Breast epithelium (tissue), 3 donors: ENCODE measurements at regions not wholly inside any gene's neighbourhood (a gene's known extent, or its start where the extent isn't known, plus 50 kb on each side); places are given as distances from the start of the nearest gene placed in this dataset.

Experiments used
- CTCF ChIP-seq, 3 donors: fragments of 450-650 bp; IDR thresholded peaks; one replicate each; pipeline ENCODE4 v1.5.1; 2016 to 2017; ENCODE audit warnings: antibody characterized with exemption in 3 of 3, mild to moderate bottlenecking in 3 of 3, moderate library complexity in 3 of 3
- POLR2AphosphoS5 ChIP-seq, 3 donors: sonication (generic); formaldehyde crosslinking; IDR thresholded peaks; one replicate each; pipeline ENCODE4 v1.6.1; 2017; ENCODE audit warnings: antibody characterized with exemption in 3 of 3

- TF ChIP-seq CTCF (IDR thresholded peaks at IDR 0.05) (no peak), POLR2AphosphoS5 (IDR thresholded peaks at IDR 0.05) (no peak)
These were observed 181.8 kb downstream of the DLL1 start for GRCh38 chr6:170108890-170109587.
